ENCODE measurements at regions not wholly inside any gene's neighbourhood (a gene's known extent, or its start where the extent isn't known, plus 50 kb on each side); places are given as distances from the start of the nearest gene placed in this dataset.

- Histone ChIP-seq H2AFZ (replicated peaks; ENCODE audit: low read length, poor library complexity) (no peak overlapping the region), H4K8ac (ENCODE audit: low read depth in 2 of 2, low read length in 2 of 2) (no peak overlapping the region), H3K23ac (ENCODE audit: low read depth, low read length) (no peak overlapping the region), H3K4me1 (ENCODE audit: control insufficient read depth, insufficient read depth, low read length) (no peaks in the 10 kb centered on the region), H3K4me3 (ENCODE audit: insufficient read depth, low read depth, low read length) (no peak overlapping the region), H3K4me2 (ENCODE audit: low read depth, low read length) (no peak overlapping the region), H3K27ac (ENCODE audit: insufficient read depth, low read length) (no peak overlapping the region), H2BK5ac (ENCODE audit: low read depth, low read length, poor library complexity, severe bottlenecking) (no peak overlapping the region), H3K9me1 (ENCODE audit: insufficient read depth, low read length) (no peaks in the 10 kb centered on the region), H4K5ac (ENCODE audit: low read depth, low read length) (no peak overlapping the region), H2BK15ac (ENCODE audit: low read depth, low read length) (no peak overlapping the region), H3K56ac (ENCODE audit: extremely low read depth, insufficient read depth, low read length) (no peak overlapping the region), H2BK20ac (ENCODE audit: low read depth, low read length) (no peak overlapping the region), H2AK5ac (ENCODE audit: low read depth, low read length) (no peak overlapping the region), H3K79me1 (ENCODE audit: low read depth in 1 of 2, low read length in 2 of 2) (no peaks in the 10 kb centered on the region), H2BK120ac (ENCODE audit: low read depth, low read length) (no peak overlapping the region), H3K4ac (ENCODE audit: low read depth, low read length) (no peak overlapping the region), H4K91ac (ENCODE audit: insufficient read depth, low read depth, low read length) (no peak overlapping the region), H4K20me1 (ENCODE audit: insufficient read depth, low read length) (no peaks in the 10 kb centered on the region), H3K9ac (ENCODE audit: low read depth, low read length) (no peak overlapping the region), H2AK9ac (replicated peaks; ENCODE audit: low read depth, low read length, poor library complexity) (no peak overlapping the region), H3K9me3 (ENCODE audit: control insufficient read depth, insufficient read depth, low read length) (no peaks in the 10 kb centered on the region), H3K18ac (ENCODE audit: low read depth, low read length) (no peak overlapping the region), H3K27me3 (ENCODE audit: control insufficient read depth, insufficient read depth, low read length) (peaks cover 2% of the 10 kb centered on the region), H3K14ac (replicated peaks; ENCODE audit: low read depth, low read length) (no peak overlapping the region), H3K36me3 (ENCODE audit: control insufficient read depth, insufficient read depth, low read length) (no peaks in the 10 kb centered on the region)
- no TSS peak for BruUV-seq (replicated peaks)
- ChIA-PET POLR2A (ENCODE audit: unreplicated experiment) (no interaction called here), CTCF (no interaction called here)
- intact Hi-C loops (cut with micrococcal nuclease) (no loop called here), dilution Hi-C loops (cut with HindIII; ENCODE audit: low sequenced_read_pairs, unreplicated experiment) (no loop called here), in situ Hi-C loops (cut with MboI; ENCODE audit: low sequenced_read_pairs) (no loop called here)
- 70% methylated on average over 3 of the region's 8 CpGs; no CpG with 5 or more reads in 1 of the 2 experiments for WGBS, 2 experiments (ENCODE audit: extremely low coverage in 2 of 2, insufficient read length in 1 of 2)
- ATAC-seq (ENCODE audit: low read depth), result no peak
- no peak for DNase-seq
- TF ChIP-seq RCOR1 (IDR thresholded peaks at IDR 0.05; ENCODE audit: insufficient replicate concordance, low read length) (no peak), FOS (IDR thresholded peaks at IDR 0.05; ENCODE audit: low read depth, low read length) (no peak), MAZ (IDR thresholded peaks at IDR 0.05; ENCODE audit: borderline replicate concordance, low read depth, low read length) (no peak)
Measured at GRCh38 chr20:58103961-58104360, 124.5 kb downstream of the ANKRD60 start.

Measured in IMR-90 (cell line).